NCI-H2196 treated with DMSO at 0.1 percent for 48 hours (cell line): ENCODE measurements at regions not wholly inside any gene's neighbourhood (a gene's known extent, or its start where the extent isn't known, plus 50 kb on each side); places are given as distances from the start of the nearest gene placed in this dataset.

ENCODE experiments used
- DNase-seq: peaks from one replicate; lab custom pipeline; 2025; ENCODE audit not compliant: unreplicated experiment; lab: John Stamatoyannopoulos, UW

DNA sequence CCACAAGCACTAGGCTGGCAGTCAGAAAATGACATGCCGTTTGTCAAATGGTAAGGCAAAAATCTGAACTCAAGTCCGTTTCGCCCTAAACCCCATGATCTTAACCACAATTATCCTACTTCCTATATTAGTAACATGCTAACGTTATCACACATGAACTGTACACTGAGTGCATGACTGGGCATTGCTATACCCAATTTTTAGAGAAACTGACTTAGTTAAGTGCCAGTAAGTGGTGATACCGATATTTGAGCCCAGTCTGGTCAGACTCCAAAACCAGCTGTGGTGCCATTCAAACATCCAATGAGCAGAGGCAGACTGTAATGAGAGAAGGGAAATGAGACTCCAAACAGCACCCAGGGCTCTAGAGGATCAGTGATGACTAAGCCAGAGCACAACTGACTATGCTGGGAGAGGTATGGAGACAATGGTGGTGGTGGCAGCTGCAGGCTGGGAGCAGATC, 311.7 kb upstream of the PKDCC start:
- peak; percentile 77 for DNase-seq

- peak; percentile 68 for DNase-seq
These were observed 311.2 kb upstream of the PKDCC start for GRCh38 chr2:41736586-41736985.

- DNase-seq = no peak
These were observed 309.9 kb upstream of the PKDCC start for GRCh38 chr2:41737888-41738287.

DNA sequence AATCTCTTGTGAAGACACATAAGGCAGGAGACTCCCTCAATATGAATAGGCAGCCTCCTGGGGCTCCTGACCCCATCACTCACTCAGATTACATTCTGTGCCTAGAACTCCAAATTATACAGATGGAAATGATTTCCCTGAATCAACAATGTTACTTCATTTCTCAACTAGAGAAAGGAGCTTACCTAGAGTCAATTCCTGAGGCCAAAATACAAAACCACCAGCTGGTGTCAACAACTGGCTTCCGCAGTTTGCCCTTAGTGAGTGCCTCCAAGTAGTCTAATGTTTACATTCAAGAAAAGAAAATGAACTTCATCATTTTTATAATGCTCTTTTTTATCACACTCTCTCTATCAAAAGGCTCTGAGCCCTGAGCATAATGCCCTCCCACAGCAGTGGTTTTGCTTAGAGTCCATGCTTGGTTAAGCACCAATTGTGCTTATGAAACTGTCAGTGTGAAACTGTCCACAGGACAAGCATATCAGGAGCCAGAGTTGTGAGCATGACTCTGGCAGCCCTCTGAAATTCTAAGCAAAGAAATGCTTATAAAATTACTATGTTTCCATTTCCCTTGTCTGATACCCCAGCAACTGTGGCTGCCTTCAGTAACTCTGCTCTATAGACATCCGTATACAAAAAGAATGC, 305.7 kb upstream of the PKDCC start:
- no peak for DNase-seq

DNA sequence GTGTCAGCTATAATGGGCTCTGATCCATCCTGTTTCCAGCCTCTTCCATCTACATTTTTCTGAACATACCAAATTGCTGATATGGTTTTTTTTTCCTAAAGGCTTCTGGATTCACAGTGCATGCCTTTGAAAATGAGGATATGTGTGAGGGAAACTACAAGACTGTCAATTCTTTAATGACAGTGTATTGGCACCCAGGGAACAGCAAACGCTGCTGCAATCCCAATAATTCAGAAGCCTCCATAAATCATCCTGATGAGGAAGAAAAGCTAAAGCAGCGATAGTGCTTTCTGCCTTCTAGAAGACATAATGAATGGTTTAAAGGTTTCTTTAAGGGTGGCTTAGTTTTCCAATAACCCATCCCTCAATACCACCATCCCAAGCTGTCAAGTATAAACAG, 304.5 kb upstream of the PKDCC start:
- no peak for DNase-seq

GRCh38 chr2:41750829-41751228, 297.0 kb upstream of the PKDCC start:
- DNase-seq = no peak

DNA sequence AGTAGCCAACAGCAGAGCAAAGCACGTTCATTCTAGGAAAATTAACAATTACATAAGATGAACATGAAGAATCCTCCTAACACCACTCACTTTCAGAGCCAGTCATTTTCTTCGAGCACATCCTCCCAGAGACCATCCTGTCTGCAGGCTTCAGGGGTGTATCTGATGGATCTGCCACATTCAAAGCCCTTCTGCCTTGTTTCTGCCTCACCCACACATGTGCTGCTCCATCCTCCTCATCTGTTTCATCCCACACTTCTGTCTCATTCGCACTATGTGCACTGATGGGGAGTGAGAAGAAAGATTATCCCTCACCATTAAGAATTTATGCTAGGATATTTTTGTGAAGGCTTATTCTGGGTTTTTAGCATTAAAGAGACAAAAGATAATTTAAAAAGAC, 287.9 kb upstream of the PKDCC start:
- no peak for DNase-seq

- no peak for DNase-seq
These were observed 284.7 kb upstream of the PKDCC start for GRCh38 chr2:41763141-41763540.

GRCh38 chr2:41764131-41764530, 283.7 kb upstream of the PKDCC start:
- no peak for DNase-seq

DNA sequence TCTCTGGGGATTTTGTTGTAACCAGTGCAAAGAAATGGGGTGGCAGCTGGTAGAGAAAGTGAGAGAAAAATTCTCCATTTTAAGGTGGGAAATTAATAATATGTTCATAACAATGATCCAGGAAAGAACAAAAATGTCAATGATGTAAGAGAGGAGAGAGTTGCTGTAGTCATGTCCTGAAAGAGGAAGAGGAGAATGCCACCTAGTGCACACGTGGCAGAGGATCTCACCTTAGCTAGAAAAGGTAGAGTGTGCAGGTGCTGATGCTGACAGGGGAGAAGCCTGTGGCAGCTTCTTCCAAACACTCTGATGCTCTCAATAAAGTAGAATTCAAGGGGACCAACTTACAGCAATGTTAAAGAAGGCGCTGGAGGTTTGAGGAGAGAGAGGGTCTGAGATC, 282.9 kb upstream of the PKDCC start:
- DNase-seq = no peak

GRCh38 chr2:41768310-41768709, 279.5 kb upstream of the PKDCC start:
- no peak for DNase-seq

GRCh38 chr2:41771710-41772109, 276.1 kb upstream of the PKDCC start:
- no peak for DNase-seq

GRCh38 chr2:41772697-41773096, 275.1 kb upstream of the PKDCC start:
- DNase-seq = no peak

GRCh38 chr2:41774011-41774605, 273.7 kb upstream of the PKDCC start:
- no peak for DNase-seq

- DNase-seq = no peak
These were observed 272.3 kb upstream of the PKDCC start for GRCh38 chr2:41775366-41776025.

DNA sequence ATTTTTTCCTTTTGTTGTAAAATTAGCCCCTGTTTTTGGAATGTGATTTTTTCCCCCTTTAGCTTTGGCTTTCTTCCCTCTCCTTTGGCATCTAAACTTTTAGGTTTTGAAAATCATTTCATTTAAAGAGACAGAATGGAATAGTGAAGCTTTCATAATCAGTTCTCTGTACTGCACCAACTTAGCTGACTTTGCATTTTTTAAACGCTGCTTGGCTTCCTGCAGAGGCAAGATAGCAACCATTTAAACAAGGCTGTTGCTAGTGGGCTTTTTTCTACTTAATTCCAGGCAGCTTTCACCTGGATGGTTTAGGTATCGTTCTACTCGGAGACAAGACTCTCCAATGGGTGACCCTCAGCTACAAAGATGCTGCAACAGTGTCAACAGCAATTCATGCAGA, 267.9 kb upstream of the PKDCC start:
- DNase-seq = no peak

DNA sequence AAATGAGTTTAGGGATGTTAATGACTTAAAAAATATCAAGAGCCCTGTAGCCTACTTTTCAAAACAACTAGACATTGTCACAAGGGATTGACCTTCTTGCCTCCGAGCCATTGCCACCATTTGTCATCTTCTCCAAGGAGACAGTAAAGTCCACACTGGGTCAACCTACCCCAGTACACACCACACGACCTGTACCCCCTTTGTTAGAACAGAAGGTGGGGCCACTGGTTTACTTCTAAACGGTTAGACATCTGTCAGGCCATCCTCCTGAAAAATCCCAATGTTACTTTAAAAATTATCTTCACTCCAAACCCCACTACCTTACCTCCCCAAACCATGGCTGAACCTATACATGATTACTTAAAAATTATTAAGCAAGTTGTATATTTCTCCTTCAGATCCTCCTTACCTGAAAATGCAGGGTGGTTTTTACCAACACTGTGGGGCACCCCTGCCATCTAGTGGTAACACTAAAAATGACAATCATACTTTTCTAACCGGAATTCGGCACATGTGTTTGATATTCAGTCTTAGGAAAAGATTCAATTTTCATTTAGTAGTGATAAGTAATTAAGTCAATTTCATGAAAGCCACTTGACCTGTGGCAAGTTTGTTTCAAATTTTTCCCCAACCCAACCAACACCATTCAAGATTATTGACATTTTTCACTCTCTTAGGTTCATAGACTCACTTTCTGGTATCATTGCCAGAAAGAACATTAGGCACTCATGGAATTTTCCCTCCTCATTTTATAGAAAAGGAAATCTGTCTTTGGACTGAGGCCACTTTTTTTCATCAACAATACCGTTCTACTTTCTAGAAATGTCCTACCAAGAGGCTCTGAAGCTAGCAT, 265.3 kb upstream of the PKDCC start:
- peak; percentile 19 for DNase-seq

- DNase-seq = no peak
These were observed 263.3 kb upstream of the PKDCC start for GRCh38 chr2:41784496-41784895.

- DNase-seq = no peak
These were observed 262.4 kb upstream of the PKDCC start for GRCh38 chr2:41785251-41786022.

- no peak for DNase-seq
These were observed 256.3 kb upstream of the PKDCC start for GRCh38 chr2:41791523-41791922.

DNA sequence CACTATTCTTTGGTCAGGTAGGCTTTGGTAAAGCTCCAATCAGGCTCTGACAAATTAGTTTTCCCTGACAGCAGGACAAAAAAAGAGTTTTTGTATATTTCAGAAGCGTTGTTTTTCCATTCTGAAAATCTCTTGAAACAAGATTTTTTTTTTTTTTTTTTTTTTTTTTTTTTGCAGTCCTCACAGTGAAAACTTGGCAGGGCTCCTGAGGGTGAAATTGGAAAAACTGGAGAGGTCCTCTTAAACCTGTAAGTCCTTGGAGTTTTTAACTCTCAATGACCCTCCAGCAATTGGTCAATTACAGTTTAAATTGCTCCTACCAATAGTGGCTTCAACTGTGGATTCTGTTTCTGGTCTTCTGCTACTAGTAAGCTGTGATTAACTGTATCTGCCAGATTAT, 244.5 kb upstream of the PKDCC start:
- DNase-seq = no peak
